IMR-90 (cell line): ENCODE measurements at regions not wholly inside any gene's neighbourhood (a gene's known extent, or its start where the extent isn't known, plus 50 kb on each side); places are given as distances from the start of the nearest gene placed in this dataset.

ENCODE experiments used
- ATAC-seq: fragments of 200-7000 bp; cut with Tn5 transposase; 2 replicates; pipeline ENCODE4 v1.9.1; 2020; ENCODE audit warnings: low read depth, mild to moderate bottlenecking, moderate library complexity
- BruUV-seq: library from RNA; stranded (reverse); fragments of 400-500 nt; replicated peaks from 2 replicates; lab custom pipeline; 2021; lab: Mats Ljungman, UMichigan
- CTCF ChIA-PET: fragments of 300-600 bp; formaldehyde crosslinking; extraction: SDS; loops from one replicate; lab custom pipeline; 2021; ENCODE audit warnings: antibody characterized with exemption; lab: Yijun Ruan, JAX
- POLR2A ChIA-PET: fragments of 300-600 bp; sonication (Branson Sonifier 250); formaldehyde crosslinking; loops from one replicate; lab custom pipeline; 2022; ENCODE audit warnings: antibody characterized with exemption; ENCODE audit not compliant: unreplicated experiment; lab: Charles Lee
- DNase-seq: peaks from one replicate; pipeline ENCODE4 v3.0.0; 2013
- H2AFZ ChIP-seq: replicated peaks from 2 replicates; pipeline ENCODE3; 2013; ENCODE audit warnings: low read length, mild to moderate bottlenecking; ENCODE audit not compliant: poor library complexity
- H2AK5ac ChIP-seq: 2 replicates; pipeline ENCODE4 v1.6.1; 2013; ENCODE audit warnings: low read depth, low read length, inconsistent platforms
- H2AK9ac ChIP-seq: replicated peaks from 2 replicates; pipeline ENCODE3; 2013; ENCODE audit warnings: mild to moderate bottlenecking, low read depth, low read length, moderate library complexity; ENCODE audit not compliant: poor library complexity
- H2BK120ac ChIP-seq: 2 replicates; pipeline ENCODE4 v1.6.1; 2013; ENCODE audit warnings: low read depth, low read length, inconsistent platforms
- H2BK15ac ChIP-seq: 3 replicates; pipeline ENCODE4 v1.6.1; 2013; ENCODE audit warnings: low read depth, low read length, inconsistent platforms
- H2BK20ac ChIP-seq: 2 replicates; pipeline ENCODE4 v1.6.1; 2013; ENCODE audit warnings: low read depth, mild to moderate bottlenecking, inconsistent platforms, low read length, moderate library complexity
- H2BK5ac ChIP-seq: 2 replicates; pipeline ENCODE4 v1.6.1; 2013; ENCODE audit warnings: mild to moderate bottlenecking, low read depth, low read length, inconsistent platforms; ENCODE audit not compliant: poor library complexity, severe bottlenecking
- H3K14ac ChIP-seq: replicated peaks from 2 replicates; pipeline ENCODE4 v1.6.1; 2013; ENCODE audit warnings: low read depth, low read length, inconsistent platforms
- H3K18ac ChIP-seq: 2 replicates; pipeline ENCODE4 v1.6.1; 2013; ENCODE audit warnings: low read depth, low read length, control low read depth
- H3K23ac ChIP-seq: 2 replicates; pipeline ENCODE4 v1.6.1; 2013; ENCODE audit warnings: low read depth, low read length, inconsistent platforms
- H3K27ac ChIP-seq: 2 replicates; pipeline ENCODE4 v1.5.1; 2013; ENCODE audit warnings: mild to moderate bottlenecking, control low read depth, low read length; ENCODE audit not compliant: insufficient read depth
- H3K27me3 ChIP-seq: 2 replicates; pipeline ENCODE4 v1.6.1; 2013; ENCODE audit warnings: low read length; ENCODE audit not compliant: control insufficient read depth, insufficient read depth
- H3K36me3 ChIP-seq: 2 replicates; pipeline ENCODE4 v1.6.1; 2013; ENCODE audit warnings: low read length, mixed read lengths; ENCODE audit not compliant: control insufficient read depth, insufficient read depth
- H3K4ac ChIP-seq: 2 replicates; pipeline ENCODE4 v1.6.1; 2013; ENCODE audit warnings: low read depth, low read length, inconsistent platforms
- H3K4me1 ChIP-seq: 2 replicates; pipeline ENCODE4 v1.6.1; 2013; ENCODE audit warnings: low read length, mixed read lengths; ENCODE audit not compliant: control insufficient read depth, insufficient read depth
- H3K4me2 ChIP-seq: 2 replicates; pipeline ENCODE4 v1.6.1; 2013; ENCODE audit warnings: low read depth, mild to moderate bottlenecking, control low read depth, low read length, moderate library complexity
- H3K4me3 ChIP-seq: 2 replicates; pipeline ENCODE4 v1.5.1; 2013; ENCODE audit warnings: low read depth, mild to moderate bottlenecking, control low read depth, low read length, moderate library complexity; ENCODE audit not compliant: insufficient read depth
- H3K56ac ChIP-seq: 2 replicates; pipeline ENCODE4 v1.6.1; 2013; ENCODE audit warnings: low read length, inconsistent platforms; ENCODE audit not compliant: insufficient read depth; ENCODE audit errors: extremely low read depth
- H3K79me1 ChIP-seq, 2 experiments: 2 replicates each; pipeline ENCODE4 v1.6.1; 2013; ENCODE audit warnings: low read length in 2 of 2, inconsistent platforms in 1 of 2, low read depth in 1 of 2
- H3K9ac ChIP-seq: 2 replicates; pipeline ENCODE4 v1.6.1; 2013; ENCODE audit warnings: low read depth, low read length, control low read depth
- H3K9me1 ChIP-seq: 2 replicates; pipeline ENCODE4 v1.6.1; 2013; ENCODE audit warnings: low read length, inconsistent platforms; ENCODE audit not compliant: insufficient read depth
- H3K9me3 ChIP-seq: 2 replicates; pipeline ENCODE4 v1.6.1; 2013; ENCODE audit warnings: low read length; ENCODE audit not compliant: control insufficient read depth, insufficient read depth
- H4K20me1 ChIP-seq: 2 replicates; pipeline ENCODE4 v1.6.1; 2013; ENCODE audit warnings: low read length, inconsistent platforms; ENCODE audit not compliant: insufficient read depth
- H4K5ac ChIP-seq: 2 replicates; pipeline ENCODE4 v1.6.1; 2013; ENCODE audit warnings: mild to moderate bottlenecking, low read depth, low read length, control low read depth
- H4K8ac ChIP-seq, 2 experiments: 2 replicates each; pipeline ENCODE4 v1.6.1; 2013; ENCODE audit warnings: low read depth in 2 of 2, low read length in 2 of 2, control low read depth in 1 of 2, inconsistent platforms in 1 of 2
- H4K91ac ChIP-seq: 2 replicates; pipeline ENCODE4 v1.6.1; 2013; ENCODE audit warnings: low read depth, low read length, inconsistent platforms; ENCODE audit not compliant: insufficient read depth
- CEBPB ChIP-seq: IDR thresholded peaks from 2 replicates; pipeline ENCODE4 v1.6.1; 2012; ENCODE audit warnings: low read depth, low read length, improper control_type of control experiment
- WGBS, 2 experiments: methylation state at CpG; one replicate each; pipeline versions ENCODE4 v1.1.5 to v1.1.7; 2013; ENCODE audit warnings: missing lambda C conversion rate in 2 of 2; ENCODE audit not compliant: insufficient read length in 1 of 2; ENCODE audit errors: extremely low coverage in 2 of 2; 5-methylcytosine and 5-hydroxymethylcytosine counted together
- dilution Hi-C: fragments of 300-500 bp; cut with HindIII; formaldehyde crosslinking; loops from one replicate; pipeline ENCODE4 v1.14.3; 2018; ENCODE audit warnings: low sequenced_read_pairs; ENCODE audit not compliant: unreplicated experiment
- in situ Hi-C: fragments of 300-500 bp; cut with MboI; formaldehyde crosslinking; loops from 3 replicates; pipeline ENCODE4 v1.14.3; 2019; ENCODE audit warnings: low sequenced_read_pairs, inconsistent platforms, mixed read lengths
- intact Hi-C: fragments of 100-400 bp; cut with micrococcal nuclease; formaldehyde crosslinking; loops from 2 replicates; pipeline ENCODE4 v1.10.0; 2022

DNA sequence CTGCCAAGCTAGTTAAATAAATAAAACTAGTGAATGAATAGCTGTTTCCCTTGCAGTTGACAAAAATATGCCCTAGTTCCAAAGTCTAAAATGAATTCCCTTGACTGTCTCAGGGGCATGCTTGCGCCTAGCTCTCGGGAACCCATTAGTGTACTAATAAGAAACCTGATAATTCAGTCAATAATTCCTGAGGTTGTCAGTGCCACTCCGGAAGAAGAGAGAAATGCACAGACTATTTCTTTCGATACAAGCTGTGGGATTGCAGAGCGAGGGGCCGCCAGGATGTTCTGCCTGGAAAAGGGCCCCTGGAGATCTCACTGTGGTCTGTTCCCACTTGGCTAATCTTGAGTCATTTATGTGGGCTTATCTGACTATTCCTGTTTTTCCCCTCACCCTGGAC, 56.4 kb upstream of the LARP1 start:
- Histone ChIP-seq H3K79me1 (no peaks in the 10 kb centered on the region), H3K9ac (no peak overlapping the region), H3K23ac (no peak overlapping the region), H3K4ac (no peak overlapping the region), H3K4me1 (peaks cover 5% of the 10 kb centered on the region), H2AK9ac (no peak overlapping the region), H2BK15ac (no peak overlapping the region), H4K5ac (no peak overlapping the region), H3K4me2 (no peak overlapping the region), H3K9me3 (no peaks in the 10 kb centered on the region), H3K14ac (no peak overlapping the region), H2AFZ (no peak overlapping the region), H3K27me3 (no peaks in the 10 kb centered on the region), H3K56ac (no peak overlapping the region), H4K20me1 (no peaks in the 10 kb centered on the region; the same call in 1 of the 2 replicates), H4K91ac (no peak overlapping the region), H3K27ac (no peak overlapping the region), H2BK20ac (no peak overlapping the region), H3K18ac (no peak overlapping the region), H4K8ac (no peak overlapping the region), H2BK120ac (no peak overlapping the region), H3K36me3 (no peaks in the 10 kb centered on the region), H3K4me3 (no peak overlapping the region), H2BK5ac (no peak overlapping the region), H2AK5ac (no peak overlapping the region), H3K9me1 (no peaks in the 10 kb centered on the region)
- TF ChIP-seq CEBPB = no peak
- intact Hi-C loops (no loop called here), in situ Hi-C loops (no loop called here), dilution Hi-C loops (no loop called here)
- POLR2A ChIA-PET = no interaction called here
- CTCF ChIA-PET = no interaction called here
- DNase-seq = no peak
- WGBS, 2 experiments = 94% methylated on average over 2 of the region's 6 CpGs; no CpG with 5 or more reads in 1 of the 2 experiments
- ATAC-seq = no peak
- BruUV-seq = no TSS peak
